A673 (cell line): ENCODE measurements at regions not wholly inside any gene's neighbourhood (a gene's known extent, or its start where the extent isn't known, plus 50 kb on each side); places are given as distances from the start of the nearest gene placed in this dataset.

Experiments
- BruUV-seq: library from RNA; stranded (reverse); fragments of 400-500 nt; replicated peaks from 2 replicates; lab custom pipeline; 2021; lab: Mats Ljungman, UMichigan
- CTCF ChIA-PET: fragments of 300-600 bp; sonication (Branson Sonifier 250); formaldehyde crosslinking; loops from one replicate; lab custom pipeline; 2022; ENCODE audit warnings: antibody characterized with exemption; lab: Charles Lee
- POLR2A ChIA-PET: fragments of 300-600 bp; sonication (Branson Sonifier 250); formaldehyde crosslinking; loops from one replicate; lab custom pipeline; 2022; ENCODE audit warnings: antibody characterized with exemption; ENCODE audit not compliant: low non-redundant PET; lab: Charles Lee
- DNase-seq: peaks from one replicate; pipeline ENCODE4 v3.0.0-alpha.2; 2015; ENCODE audit warnings: low spot score
- H3K27ac ChIP-seq: fragments of 200-600 bp; sonication (generic); 2 replicates; pipeline ENCODE4 v1.5.1; 2016; ENCODE audit warnings: mixed run types, low read depth, mild to moderate bottlenecking, mixed read lengths, antibody characterized with exemption, low read length; ENCODE audit not compliant: poor library complexity, severe bottlenecking
- H3K27me3 ChIP-seq: fragments of 200-600 bp; sonication (generic); replicated peaks from 2 replicates; pipeline ENCODE4 v1.6.1; 2017; ENCODE audit warnings: mixed run types, low read depth, mild to moderate bottlenecking, mixed read lengths, antibody characterized with exemption, low read length; ENCODE audit not compliant: insufficient read depth, poor library complexity
- H3K36me3 ChIP-seq: fragments of 200-600 bp; sonication (generic); 2 replicates; pipeline ENCODE4 v1.6.1; 2016; ENCODE audit warnings: mixed run types, mild to moderate bottlenecking, mixed read lengths, antibody characterized with exemption, low read length; ENCODE audit not compliant: insufficient read depth, poor library complexity, severe bottlenecking
- H3K4me1 ChIP-seq: fragments of 200-600 bp; sonication (generic); 2 replicates; pipeline ENCODE4 v1.6.1; 2017; ENCODE audit warnings: mixed run types, mild to moderate bottlenecking, mixed read lengths, antibody characterized with exemption, low read length; ENCODE audit not compliant: insufficient read depth, poor library complexity, severe bottlenecking
- H3K4me3 ChIP-seq: fragments of 200-600 bp; sonication (generic); 2 replicates; pipeline ENCODE4 v1.5.1; 2016; ENCODE audit warnings: low read depth, mixed run types, mild to moderate bottlenecking, mixed read lengths, low read length; ENCODE audit not compliant: poor library complexity, severe bottlenecking
- H3K9me3 ChIP-seq: fragments of 200-600 bp; sonication (generic); 2 replicates; pipeline ENCODE4 v1.6.1; 2016; ENCODE audit warnings: mixed run types, low read depth, mild to moderate bottlenecking, mixed read lengths, antibody characterized with exemption, low read length; ENCODE audit not compliant: poor library complexity, severe bottlenecking
- EZH2 ChIP-seq: fragments of 200-600 bp; sonication (generic); IDR thresholded peaks from 2 replicates; pipeline ENCODE4 v1.6.1; 2017; ENCODE audit warnings: borderline replicate concordance, low read depth, mild to moderate bottlenecking, mixed read lengths, antibody characterized with exemption, low read length; ENCODE audit not compliant: poor library complexity, severe bottlenecking
- intact Hi-C: fragments of 100-400 bp; cut with micrococcal nuclease; formaldehyde crosslinking; loops from one replicate; pipeline ENCODE4 v1.10.0; 2022; ENCODE audit not compliant: unreplicated experiment
- TF ChIP-seq, protein P1 (sequence below): fragments of 300-800, 200-600 bp; sonication (generic); conservative IDR thresholded peaks from 2 replicates; pipeline ENCODE4 v1.5.1; 2017; ENCODE audit warnings: low read depth, mild to moderate bottlenecking, antibody characterized with exemption, low read length, moderate library complexity, mixed read lengths

DNA sequence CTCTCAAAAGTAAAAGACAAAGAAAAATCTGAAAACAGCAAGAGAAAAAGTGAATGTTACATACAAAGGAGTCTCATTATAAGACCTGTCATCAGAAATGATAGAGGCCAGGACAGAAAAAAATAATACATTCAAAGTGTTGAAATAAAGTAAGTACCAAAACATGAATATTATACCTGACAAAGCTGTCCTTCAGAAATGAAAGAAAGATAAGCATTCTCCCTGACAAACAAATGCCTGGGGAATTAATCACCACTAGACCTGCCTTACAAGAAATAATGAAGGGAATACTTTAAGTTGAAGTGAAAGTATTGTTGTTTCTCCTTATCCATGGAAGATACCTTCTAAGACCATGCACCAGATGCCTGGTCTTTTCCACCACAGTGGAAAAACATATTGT, 1605.2 kb upstream of the CDH6 start:
- peaks cover 4% of the 10 kb centered on the region for H3K9me3 ChIP-seq
- H3K4me1 ChIP-seq: no peaks in the 10 kb centered on the region
- intact Hi-C loops: no loop called here
- H3K27me3 ChIP-seq: no peaks in the 10 kb centered on the region
- POLR2A ChIA-PET: no interaction called here
- no peaks in the 10 kb centered on the region for H3K36me3 ChIP-seq
- H3K4me3 ChIP-seq: no peak overlapping the region
- DNase-seq: no peak
- H3K27ac ChIP-seq: no peak overlapping the region
- no TSS peak for BruUV-seq
- TF ChIP-seq EZH2: no peak
- TF ChIP-seq, protein P1, sequence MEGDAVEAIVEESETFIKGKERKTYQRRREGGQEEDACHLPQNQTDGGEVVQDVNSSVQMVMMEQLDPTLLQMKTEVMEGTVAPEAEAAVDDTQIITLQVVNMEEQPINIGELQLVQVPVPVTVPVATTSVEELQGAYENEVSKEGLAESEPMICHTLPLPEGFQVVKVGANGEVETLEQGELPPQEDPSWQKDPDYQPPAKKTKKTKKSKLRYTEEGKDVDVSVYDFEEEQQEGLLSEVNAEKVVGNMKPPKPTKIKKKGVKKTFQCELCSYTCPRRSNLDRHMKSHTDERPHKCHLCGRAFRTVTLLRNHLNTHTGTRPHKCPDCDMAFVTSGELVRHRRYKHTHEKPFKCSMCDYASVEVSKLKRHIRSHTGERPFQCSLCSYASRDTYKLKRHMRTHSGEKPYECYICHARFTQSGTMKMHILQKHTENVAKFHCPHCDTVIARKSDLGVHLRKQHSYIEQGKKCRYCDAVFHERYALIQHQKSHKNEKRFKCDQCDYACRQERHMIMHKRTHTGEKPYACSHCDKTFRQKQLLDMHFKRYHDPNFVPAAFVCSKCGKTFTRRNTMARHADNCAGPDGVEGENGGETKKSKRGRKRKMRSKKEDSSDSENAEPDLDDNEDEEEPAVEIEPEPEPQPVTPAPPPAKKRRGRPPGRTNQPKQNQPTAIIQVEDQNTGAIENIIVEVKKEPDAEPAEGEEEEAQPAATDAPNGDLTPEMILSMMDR: no peak
- CTCF ChIA-PET: no interaction called here

DNA sequence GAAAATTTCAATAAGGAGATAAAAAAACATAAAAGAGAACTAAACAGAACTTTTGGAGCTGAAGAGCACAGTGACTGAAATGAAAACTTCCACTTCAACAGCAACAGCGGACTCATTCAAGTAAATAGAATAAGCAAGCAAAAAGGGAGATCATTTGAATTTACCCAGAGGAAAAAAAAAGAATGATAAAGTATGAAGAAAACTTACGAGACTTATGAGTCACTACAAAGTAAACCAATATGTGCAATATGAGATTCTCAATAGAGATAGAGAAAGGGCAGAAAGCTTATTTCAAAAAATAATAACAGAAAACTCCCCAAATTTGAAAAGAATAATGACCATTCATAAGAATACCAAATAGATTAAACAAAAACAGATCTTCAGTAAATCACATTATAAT, 1605.7 kb upstream of the CDH6 start:
- no TSS peak for BruUV-seq
- no peak for DNase-seq
- Histone ChIP-seq H3K36me3 (no peaks in the 10 kb centered on the region), H3K9me3 (peaks cover 4% of the 10 kb centered on the region), H3K27ac (no peak overlapping the region), H3K4me1 (no peaks in the 10 kb centered on the region), H3K4me3 (no peak overlapping the region), H3K27me3 (no peaks in the 10 kb centered on the region)
- no peak for TF ChIP-seq EZH2
- TF ChIP-seq, protein P1: no peak
- POLR2A ChIA-PET: no interaction called here
- CTCF ChIA-PET: no interaction called here
- intact Hi-C loops: no loop called here

DNA sequence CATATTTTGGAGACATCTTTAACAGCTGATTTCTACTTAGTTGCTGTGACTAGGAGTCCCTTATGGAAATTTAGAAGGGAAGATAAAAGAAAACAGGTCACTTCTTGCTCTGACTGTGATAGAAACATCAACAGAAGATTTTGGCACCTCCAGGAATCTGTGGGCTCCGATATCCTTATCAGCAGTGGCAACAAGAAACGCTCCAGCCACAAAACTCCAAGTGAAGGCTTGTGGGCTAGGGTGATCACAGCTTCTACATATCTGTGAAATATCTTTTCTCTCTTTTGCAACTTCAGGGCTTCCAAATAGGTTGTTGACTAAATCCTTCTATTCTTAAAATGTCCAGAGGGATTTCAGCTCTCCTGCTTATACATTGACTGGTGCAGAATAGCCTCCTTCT, 1625.5 kb upstream of the CDH6 start:
- no peaks in the 10 kb centered on the region for H3K9me3 ChIP-seq
- BruUV-seq: no TSS peak
- H3K4me1 ChIP-seq: no peaks in the 10 kb centered on the region
- CTCF ChIA-PET: no interaction called here
- no peaks in the 10 kb centered on the region for H3K36me3 ChIP-seq
- TF ChIP-seq, protein P1: no peak
- TF ChIP-seq EZH2: no peak
- no peak for DNase-seq
- intact Hi-C loops: no loop called here
- no peak overlapping the region for H3K4me3 ChIP-seq
- POLR2A ChIA-PET: no interaction called here
- H3K27me3 ChIP-seq: no peaks in the 10 kb centered on the region
- H3K27ac ChIP-seq: no peak overlapping the region
